Stimulated activated CD4-positive, alpha-beta T cell treated with anti-CD3 and anti-CD28 coated beads, Interleukin-2, amount 100 ng/mL, for 4 hours (primary cell): ENCODE measurements at regions not wholly inside any gene's neighbourhood (a gene's known extent, or its start where the extent isn't known, plus 50 kb on each side); places are given as distances from the start of the nearest gene placed in this dataset.

Source experiments
- DNase-seq: peaks from one replicate; pipeline ENCODE4 v3.0.0-alpha.2; 2020; ENCODE audit warnings: low read depth

DNA sequence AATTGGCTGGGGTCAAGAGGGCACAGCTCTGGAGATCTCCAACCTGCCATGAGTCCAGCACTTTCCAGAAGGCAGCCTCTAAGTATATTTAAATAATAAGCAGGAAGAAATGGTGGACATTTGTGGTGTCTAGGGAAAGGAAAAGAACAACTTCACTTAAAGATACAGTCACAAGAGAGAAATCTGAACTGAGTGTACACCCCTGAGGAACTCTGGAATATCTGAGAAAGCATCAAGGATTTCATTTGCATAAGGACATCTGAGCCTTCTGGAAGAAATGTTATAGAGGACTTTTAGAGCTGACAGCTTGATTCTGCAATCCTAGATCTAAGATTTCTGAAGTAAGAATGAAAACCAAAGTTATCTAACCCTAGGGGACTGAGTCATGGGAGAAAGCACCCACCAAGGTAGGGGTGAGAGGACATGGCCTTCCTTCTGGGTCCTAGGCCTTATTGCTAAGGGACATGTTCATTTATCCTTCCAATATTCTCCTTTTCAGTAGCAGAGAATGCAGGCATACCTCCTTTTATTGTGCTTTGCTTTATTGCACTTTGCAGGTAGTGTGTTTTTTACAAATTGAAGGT is 253.4 kb upstream of the SLC24A2 start:
- DNase-seq, result no peak

DNA sequence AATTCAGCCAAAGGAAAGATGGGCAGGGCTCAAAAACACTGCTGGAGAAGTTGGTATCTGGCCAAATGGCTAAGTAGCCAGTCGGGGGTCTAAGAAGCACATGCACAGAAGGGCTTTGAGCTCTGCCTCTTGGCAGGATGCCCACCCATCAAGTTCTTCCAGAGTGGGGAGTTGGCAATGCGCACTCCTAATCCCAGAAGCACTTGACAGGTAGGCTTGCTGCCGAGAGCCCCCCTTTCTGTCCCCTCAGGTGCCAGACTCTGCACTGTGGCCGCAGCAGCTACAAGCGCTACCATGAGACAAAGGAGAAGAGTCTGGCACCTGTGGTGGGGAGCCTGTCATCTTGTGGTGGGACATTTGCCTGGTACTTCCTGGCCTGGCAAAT is 252.9 kb upstream of the SLC24A2 start:
- no peak for DNase-seq

DNA sequence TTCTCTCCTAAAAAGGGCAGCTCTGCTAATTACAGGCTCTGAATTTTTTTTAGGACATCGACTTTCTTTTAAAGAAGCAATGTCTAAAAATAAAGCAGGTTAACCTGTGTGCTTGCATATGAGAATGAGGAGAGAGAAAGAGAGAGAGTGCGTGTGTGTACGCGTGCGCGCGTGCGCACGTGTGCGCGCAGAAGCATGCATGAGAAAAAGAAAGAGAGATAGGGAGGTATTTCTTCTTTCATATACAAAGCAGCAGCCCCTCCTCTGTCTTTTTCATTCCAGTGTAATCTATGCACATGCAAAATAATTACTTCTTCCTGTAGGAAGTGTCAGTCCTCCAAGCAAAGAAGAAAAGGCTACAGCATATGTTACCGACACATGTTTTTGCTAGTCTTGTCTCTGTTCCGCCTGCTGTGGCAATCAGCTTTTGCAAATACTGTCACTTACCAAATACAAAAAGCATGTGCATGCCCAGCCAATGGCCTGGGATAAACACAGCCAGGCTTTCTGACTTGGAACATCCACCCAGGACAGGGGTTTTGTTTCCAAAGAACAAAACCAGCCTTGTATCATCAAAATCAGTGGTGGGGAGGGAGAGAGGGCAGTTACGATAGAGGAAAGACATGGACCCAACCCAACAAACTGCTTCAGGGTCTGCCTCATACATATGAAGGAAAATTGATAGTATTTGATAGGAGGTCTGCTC is 252.3 kb upstream of the SLC24A2 start:
- no peak for DNase-seq

DNA sequence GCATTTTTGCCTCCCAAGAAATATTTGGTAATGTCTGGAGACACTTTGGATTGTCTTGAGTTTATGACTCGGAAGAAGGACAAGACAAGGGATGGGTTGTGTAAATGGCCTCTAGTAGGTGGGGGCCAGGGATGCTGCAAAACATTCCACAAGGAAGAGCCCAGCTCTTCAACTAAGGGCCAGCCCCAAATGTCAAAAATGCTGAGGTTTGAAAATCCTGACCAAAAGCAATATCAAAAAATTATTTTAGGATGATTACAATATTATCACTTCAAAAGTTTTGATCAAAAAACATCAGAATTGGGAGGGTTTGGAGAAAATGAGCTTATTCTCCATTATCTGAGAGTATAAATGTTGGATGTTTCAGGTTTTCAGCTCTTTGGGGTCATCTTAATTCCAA is 248.9 kb upstream of the SLC24A2 start:
- no peak for DNase-seq

DNA sequence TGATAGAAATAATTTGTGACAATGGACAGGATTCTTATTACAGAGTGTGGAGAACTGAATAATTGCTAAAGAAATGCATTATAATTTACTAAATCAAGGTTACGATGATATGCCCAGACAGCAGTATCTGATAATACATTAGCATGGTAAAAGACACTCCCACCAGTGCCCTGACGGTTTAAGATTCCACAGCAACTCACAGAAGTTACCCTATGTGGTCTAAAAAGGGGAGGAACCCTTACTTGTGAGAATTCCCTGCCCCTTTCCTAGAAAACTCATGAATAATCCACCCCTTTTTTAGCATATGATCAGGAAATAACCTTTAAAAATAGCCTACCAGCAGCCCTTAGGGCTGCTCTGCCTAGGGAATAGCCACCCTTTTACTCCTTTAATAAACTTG is 244.7 kb upstream of the SLC24A2 start:
- no peak for DNase-seq

DNA sequence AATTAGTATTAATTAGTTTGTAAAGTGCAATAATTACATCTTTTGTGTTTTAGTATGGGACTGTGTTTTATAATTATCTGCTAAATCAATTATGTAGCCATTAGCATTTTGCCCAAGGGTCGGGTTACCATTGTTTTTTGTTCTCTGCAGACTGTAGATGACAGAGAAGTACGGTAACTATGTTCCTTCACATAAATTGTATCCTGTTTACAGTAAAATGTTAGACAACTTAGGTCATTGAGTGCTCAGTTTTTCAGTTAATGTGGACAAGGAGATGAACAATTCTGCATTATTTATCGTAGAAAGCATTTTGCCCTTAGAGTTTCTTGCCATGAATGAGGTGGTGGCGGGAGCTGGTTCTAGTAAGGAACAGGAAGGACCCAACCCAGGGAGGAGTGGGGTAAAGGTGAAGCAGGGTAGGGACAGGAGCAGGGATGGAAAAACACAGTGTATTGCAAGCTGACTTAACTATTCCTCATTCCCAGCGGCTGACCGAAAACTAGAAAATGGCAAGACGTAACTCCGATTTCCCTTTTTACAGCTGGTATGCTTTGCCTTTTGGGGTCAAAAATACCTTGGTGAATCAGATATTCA is 243.7 kb upstream of the SLC24A2 start:
- no peak for DNase-seq

DNA sequence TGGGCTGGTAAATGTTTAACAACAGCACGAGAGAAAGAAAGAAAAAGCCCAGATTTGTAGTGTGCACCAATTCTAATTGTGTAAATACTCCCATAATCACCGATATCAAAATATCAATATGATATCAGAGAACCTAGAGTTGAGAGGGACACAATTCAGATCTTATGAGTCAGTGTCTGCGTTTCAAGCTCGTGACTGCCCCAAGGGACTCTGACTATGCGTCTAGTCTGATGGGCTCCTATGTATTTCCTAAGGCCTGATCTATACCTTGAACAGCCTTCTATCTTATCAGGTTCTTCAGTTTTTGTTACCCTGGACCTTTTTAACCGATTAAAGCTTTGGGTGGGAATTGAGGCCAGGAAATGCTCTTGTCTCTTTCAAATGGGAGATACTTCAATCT is 243.0 kb upstream of the SLC24A2 start:
- no peak for DNase-seq

DNA sequence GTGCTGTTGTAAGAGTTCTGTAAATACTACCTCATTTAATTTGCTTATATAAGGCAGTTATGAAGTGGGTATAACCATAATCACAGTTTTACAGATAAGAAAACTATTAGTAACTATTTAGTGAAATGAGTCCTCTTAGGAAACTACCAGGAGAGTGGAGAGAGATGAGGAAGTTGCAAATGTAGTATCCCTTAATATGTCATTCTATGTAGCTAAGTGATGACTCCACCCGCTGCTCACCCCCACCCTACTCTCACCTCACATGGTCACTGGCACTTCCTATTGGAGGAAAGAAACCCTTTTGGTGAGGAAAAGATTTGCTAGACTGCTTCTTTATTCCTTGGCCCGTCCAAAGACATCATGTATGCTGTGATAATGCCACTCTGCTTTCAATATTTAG is 241.8 kb upstream of the SLC24A2 start:
- DNase-seq, result no peak

DNA sequence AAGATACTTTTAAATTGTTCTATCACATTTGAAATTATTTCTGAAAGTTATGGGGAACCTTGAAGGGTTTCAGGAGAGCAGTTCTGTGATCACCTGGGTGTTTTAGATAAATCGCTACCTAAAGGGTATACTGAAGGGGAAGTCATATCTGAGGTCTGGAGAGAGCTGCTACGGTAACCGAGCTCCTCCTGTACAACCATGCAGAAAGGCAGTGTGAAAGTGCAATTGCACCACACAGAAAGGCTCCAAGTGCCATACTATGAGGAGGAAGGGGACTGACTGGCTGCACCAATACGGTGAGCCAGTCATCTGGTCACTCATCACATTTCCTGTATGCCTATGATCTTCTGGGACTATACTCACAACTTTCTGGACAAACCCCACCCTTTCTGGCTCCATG is 241.4 kb upstream of the SLC24A2 start:
- no peak for DNase-seq

DNA sequence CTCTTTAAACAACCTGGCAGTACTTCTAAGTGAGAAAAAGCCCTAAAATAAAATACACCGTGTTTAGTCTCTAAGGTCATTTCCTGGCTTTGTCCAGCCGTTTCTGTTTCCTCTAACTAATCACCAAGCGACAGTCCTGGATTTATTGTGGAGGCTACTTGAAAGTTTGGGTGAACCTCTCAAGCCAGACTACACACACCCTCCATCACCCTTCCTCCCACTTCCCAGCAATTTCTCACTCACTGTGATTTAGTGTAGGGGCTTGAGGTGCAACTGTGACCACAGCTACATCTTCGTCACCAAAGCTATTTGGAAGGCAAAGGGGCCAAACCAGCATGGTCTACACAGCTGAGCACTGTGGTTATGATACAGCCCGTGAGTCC is 240.0 kb upstream of the SLC24A2 start:
- DNase-seq, result no peak

DNA sequence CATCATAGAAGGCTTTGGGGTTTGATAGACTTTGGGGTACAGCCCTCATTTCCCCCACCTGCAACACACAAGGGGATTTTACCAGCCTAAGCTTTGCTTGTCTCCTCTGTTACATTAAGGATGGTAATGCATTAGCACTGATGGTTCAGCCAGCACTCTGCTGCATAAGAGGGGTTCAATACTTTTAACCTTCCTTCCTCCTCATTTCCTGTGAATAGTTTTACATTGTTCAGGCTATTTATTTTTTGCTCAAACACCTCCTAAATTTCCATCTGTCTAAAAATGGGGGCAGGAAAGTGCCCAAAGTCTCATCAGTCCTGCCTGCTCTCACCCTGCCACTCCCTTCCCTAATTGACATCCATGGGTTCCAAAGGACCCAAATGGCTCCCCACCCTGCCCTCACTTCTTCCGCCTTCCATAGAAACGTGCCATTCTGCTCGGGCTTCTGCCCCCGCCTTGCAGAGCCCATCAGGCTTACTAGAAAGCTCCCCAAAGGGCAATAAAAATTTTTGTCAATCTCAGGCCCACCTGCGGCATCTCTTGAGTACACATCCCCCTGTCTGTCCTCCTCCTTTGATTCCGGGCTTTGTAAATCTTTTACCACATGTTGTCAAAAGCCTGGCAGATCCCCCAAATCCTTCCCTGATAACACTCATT is 239.5 kb upstream of the SLC24A2 start:
- no peak for DNase-seq

DNA sequence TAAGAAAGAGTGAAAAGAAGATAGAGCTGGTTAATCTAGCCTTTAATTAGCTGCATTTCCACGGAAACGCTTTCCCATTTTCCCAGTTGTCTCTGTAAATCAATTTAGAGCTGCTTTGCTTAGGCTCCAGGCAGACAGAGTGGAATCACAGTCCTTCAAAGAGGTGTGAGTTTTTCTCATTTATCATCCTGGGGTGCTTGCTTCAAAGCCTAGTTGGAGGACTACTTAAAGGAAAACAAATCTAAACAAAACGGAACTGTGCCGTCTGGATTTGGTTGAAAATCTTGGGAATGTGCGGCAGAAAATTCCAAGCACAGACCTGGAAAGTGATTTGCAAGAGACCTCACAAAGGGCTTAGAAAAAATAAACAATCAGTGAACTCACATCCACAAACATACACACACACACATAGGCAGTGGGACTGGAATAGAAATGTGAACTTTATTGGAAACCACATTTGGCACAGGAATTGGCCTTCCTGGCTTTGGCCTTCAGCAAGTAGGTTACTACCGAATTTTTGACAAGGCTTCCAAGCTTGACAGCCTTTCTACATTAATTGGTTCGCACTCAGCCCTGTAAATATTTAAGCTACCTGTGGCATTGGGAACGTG is 235.2 kb upstream of the SLC24A2 start:
- no peak for DNase-seq

DNA sequence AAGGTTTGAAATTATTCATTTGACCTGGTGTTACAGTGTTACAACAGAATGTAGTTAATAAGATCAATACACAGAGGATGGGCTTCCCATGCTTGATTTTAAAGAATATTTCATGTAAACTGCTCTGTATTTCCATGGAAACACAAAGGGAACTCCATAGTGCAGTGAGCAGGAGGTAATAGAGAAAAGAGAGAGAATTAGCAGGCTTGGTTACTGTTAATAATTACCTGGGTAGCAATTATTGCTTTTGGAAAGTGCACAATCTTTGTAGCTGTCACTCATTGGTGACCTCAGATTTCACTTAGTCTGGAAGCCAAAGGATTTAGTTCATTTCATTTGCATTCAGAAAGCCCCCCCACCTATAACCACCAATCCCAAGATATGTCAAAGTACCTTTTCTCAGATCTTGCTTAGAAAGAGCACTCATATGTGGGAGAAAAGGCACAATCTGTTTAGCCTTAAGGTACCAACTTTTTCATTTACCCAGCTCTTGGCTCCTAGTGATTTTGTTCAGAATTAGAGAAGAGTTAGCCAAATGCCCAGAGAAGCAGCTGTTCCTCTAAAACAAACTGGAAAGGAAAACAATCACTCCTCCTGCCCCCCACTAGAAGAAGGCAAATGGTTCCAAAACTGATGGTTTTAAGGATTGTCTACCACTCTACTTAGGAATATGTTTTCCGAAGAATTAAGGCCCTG is 234.5 kb upstream of the SLC24A2 start:
- no peak for DNase-seq

DNA sequence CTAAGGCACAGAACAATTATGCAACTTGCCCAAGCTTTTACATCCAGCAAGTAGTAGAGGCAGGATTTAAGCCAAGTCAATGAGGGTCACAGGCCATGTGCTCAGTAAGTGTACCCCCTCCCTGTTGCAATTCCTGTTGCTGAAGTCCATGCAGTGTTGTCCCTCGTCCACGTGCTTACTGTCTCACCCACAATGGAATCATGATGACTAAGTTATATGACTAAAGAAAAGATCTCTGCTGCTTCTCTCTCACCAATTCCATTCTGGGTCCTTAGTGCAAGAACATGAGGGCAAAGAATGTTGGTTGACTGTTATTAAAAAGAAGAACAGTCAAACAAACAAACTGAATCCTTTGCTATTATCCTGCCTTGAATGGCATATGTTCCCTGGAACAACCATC is 233.6 kb upstream of the SLC24A2 start:
- DNase-seq, result no peak

DNA sequence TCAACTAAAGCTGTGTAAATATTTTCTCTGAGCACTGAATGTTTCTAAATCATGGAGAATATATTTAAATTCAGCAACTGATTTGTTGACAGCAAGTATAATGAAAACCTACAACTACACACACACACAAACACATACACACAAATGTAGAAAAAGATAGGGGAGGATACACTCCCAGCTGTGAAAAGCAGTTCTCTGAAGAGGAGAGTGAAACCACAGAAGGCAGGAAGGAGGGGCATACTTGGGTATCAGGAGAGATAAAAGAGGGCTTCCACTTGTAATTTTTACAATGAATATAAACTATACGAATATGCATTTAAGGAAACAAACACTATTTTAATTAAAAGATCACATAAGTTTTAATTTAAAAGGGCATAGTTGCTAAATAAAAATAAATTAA is 227.8 kb upstream of the SLC24A2 start:
- DNase-seq, result no peak

DNA sequence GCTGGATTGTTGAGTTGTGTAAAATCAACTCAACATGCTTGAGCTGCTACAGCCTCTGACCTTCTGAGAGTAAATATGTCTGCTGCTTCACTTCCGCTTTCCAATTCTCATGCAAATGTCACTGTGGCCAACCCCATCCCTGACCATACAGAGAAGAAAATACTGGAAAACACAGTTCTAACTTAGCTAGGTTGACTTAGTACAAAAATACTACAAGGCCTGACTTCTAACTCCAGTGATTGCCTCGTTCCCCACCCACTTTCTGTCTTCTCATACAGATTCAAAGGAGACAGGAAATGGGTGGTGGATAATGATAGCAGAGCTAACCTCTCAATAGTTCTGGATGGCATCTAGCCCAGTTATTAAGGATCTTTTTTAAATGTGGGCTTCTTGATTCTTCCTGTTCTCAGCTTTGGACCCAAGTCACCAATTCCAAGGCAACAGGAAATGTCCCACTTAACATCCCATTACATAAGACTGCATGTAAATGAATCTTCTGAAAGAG is 226.6 kb upstream of the SLC24A2 start:
- no peak for DNase-seq

DNA sequence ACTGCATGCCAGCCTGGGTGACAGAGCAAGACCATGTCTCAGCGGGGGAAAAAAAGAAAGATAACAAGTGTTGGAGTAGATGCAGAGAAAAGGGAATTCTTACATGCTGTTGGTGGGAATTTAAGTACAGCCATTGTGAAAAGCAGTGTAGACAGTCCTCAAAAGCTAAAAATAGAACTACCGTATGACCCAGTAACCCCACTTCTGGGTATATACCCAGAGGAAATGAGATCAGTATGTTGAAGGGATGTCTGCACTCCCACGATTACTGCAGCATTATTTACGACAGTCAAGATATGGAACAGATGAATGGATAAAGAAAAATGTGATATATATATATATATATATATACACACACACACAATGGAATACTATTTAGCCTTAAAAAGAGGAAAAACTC is 225.3 kb upstream of the SLC24A2 start:
- no peak for DNase-seq

DNA sequence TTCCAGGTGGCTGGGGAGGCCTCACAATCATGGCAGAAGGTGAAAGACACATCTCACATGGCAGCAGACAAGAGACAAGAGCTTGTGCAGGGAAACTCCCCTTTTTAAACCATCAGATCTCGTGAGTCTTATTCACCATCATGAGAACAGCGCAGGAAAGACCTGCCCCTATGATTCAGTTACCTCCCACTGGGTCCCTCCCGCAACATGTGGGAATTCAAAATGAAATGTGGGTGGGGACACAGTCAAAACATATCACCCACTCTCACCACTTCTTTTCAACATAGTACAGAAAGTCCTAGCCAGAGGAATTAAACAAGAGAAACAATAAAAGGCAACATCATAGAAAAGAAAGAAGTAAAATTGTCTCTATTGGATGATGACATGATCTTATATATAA is 223.4 kb upstream of the SLC24A2 start:
- peak; percentile 29 for DNase-seq

DNA sequence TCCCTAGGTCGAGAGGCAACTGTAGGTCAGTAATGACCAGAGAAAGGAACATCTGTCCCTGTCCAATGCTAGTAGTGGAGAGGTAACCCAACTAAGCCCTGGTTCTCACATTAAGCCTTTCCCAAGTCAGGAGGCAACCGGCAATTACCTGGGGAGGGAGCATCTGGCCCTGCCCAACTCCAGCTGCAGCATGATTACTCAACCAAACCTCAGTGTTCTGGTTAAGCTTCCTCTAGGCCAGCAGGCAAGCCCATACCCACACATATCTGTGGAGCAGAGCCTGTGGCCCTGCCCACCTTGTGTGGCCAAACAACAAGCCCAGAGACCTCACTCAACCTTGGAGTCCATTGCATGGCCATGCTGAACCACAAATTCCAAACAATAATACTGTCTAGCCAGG is 220.8 kb upstream of the SLC24A2 start:
- no peak for DNase-seq

DNA sequence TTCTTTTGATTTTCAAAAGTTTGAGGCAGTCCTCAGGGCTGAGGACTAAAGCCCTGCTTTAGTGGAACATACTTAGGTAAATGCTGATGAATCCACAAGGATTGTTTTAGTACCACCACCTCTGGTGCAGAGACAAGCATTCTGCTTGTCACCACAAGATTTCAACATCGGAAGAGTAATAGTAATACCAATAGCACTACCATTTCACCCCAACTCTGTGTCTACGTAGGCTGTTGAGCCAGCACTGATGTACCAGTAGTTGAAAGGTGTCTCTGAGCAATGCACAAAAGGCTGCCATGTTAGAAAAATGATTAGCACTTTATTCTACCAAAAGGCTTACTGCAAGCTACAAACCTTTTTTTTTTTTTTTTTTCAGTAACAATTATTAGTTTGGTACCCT is 213.2 kb upstream of the SLC24A2 start:
- DNase-seq, result no peak

DNA sequence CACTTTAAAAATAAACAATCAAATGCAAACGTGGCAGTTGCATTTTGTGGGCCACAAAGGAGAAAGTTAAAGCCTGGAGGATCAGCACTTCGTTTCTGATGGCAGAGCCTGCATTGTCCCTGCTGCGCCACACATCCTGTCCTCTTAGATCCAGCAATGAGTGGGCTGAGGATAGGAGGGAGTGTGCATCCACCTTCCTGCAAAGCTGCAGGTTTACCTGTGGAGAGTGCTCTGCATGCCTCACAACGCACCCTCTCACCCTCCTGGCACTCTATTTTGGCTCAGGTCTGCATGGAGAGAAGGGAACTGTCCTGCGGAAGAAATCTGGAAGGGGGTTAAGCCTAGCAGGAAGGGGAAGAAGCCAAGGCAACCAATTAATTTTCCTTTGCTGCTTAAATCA is 212.2 kb upstream of the SLC24A2 start:
- no peak for DNase-seq

DNA sequence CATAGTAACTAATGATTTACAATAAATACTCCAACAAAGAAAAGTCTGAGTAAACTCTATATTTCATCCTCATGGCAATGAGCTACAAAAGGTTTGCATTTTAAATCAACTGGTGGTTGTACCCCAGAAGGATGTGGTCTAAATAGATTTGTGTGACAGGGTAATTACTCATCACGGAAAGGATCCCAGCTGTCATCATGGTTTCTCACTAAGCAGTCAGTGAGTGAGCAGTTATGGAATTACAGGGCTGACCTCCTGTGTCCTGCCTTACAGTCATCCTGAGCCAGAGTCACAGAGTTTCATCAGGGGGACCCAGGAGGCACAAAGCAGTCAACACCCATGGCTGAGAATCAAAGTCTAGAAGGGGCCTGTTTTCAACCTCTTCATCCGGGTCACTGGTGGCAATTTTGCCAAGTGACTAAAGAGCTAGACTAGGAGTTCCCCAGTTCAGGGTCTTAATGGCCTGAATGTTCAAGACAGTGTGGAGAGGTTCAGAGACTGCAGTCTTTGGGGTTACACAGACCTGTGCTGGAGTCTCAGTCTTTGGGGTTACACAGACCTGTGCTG is 210.7 kb upstream of the SLC24A2 start:
- peak; percentile 29 for DNase-seq
